NB4 (cell line): ENCODE measurements at regions not wholly inside any gene's neighbourhood (a gene's known extent, or its start where the extent isn't known, plus 50 kb on each side); places are given as distances from the start of the nearest gene placed in this dataset.

ENCODE experiments used
- CTCF ChIP-seq: IDR thresholded peaks from one replicate; pipeline ENCODE4 v1.5.1; 2012; ENCODE audit warnings: low read depth, low read length
- MAX ChIP-seq: IDR thresholded peaks from 2 replicates; pipeline ENCODE4 v1.6.1; 2011; ENCODE audit warnings: low read depth, low read length
- MYC ChIP-seq: IDR thresholded peaks from 2 replicates; pipeline ENCODE4 v1.6.1; 2011; ENCODE audit warnings: low read depth, low read length
- POLR2A ChIP-seq: IDR thresholded peaks from 2 replicates; pipeline ENCODE4 v1.6.1; 2011; ENCODE audit warnings: mild to moderate bottlenecking; ENCODE audit not compliant: insufficient read length; ENCODE audit errors: extremely low read depth

- TF ChIP-seq POLR2A (no peak), CTCF (no peak), MAX (no peak), MYC (no peak)
Measured at GRCh38 chr4:136203199-136203598, 1329.1 kb downstream of the PCDH18 start.
